Mesothelial cell of epicardium (in vitro differentiated cells): ENCODE measurements at regions not wholly inside any gene's neighbourhood (a gene's known extent, or its start where the extent isn't known, plus 50 kb on each side); places are given as distances from the start of the nearest gene placed in this dataset.

Experiments used
- DNase-seq, 2 experiments: peaks; one replicate each; pipeline ENCODE4 v3.0.0; 2021; ENCODE audit warnings: low spot score in 2 of 2; ENCODE audit not compliant: unreplicated experiment in 2 of 2
- H3K27ac Mint-ChIP-seq: 2 replicates; pipeline ENCODE4 v1.8.0; 2021; ENCODE audit warnings: mixed read lengths
- H3K27me3 Mint-ChIP-seq: 2 replicates; pipeline ENCODE4 v1.8.0; 2021; ENCODE audit warnings: low read depth, mixed read lengths
- H3K36me3 Mint-ChIP-seq: 2 replicates; pipeline ENCODE4 v1.8.0; 2021; ENCODE audit warnings: mixed read lengths
- H3K4me1 Mint-ChIP-seq: 2 replicates; pipeline ENCODE4 v1.8.0; 2021; ENCODE audit warnings: mixed read lengths
- H3K4me3 Mint-ChIP-seq: 2 replicates; pipeline ENCODE4 v1.8.0; 2021; ENCODE audit warnings: mild to moderate bottlenecking, moderate library complexity, mixed read lengths
- H3K9me3 Mint-ChIP-seq: 2 replicates; pipeline ENCODE4 v1.8.0; 2021; ENCODE audit warnings: mixed read lengths
- TF ChIP-seq, protein P1 (sequence below): fragments of 200-600 bp; sonication (generic); IDR thresholded peaks from one replicate; pipeline ENCODE4 v1.5.0; 2021; ENCODE audit warnings: antibody characterized with exemption; ENCODE audit not compliant: unreplicated experiment

DNA sequence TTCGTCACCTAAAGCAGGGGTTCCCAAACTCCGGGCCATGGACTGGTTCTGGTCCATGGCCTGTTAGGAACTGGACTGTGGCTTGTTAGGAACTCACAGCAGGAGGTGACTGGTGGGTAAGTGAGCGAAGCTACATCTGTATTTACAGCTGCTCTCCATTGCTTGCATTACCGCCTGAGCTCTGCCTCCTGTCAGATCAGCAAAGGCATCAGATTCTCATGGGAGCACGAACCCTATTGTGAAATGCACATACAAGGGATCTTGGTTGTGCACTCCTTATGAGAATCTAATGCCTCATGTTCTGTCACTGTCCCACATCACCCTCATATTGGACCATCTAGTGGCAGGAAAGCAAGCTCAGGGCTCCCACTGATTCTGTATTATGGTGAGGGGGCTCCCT lies 217.0 kb downstream of the ZFP36L2 start:
- TF ChIP-seq, protein P1, sequence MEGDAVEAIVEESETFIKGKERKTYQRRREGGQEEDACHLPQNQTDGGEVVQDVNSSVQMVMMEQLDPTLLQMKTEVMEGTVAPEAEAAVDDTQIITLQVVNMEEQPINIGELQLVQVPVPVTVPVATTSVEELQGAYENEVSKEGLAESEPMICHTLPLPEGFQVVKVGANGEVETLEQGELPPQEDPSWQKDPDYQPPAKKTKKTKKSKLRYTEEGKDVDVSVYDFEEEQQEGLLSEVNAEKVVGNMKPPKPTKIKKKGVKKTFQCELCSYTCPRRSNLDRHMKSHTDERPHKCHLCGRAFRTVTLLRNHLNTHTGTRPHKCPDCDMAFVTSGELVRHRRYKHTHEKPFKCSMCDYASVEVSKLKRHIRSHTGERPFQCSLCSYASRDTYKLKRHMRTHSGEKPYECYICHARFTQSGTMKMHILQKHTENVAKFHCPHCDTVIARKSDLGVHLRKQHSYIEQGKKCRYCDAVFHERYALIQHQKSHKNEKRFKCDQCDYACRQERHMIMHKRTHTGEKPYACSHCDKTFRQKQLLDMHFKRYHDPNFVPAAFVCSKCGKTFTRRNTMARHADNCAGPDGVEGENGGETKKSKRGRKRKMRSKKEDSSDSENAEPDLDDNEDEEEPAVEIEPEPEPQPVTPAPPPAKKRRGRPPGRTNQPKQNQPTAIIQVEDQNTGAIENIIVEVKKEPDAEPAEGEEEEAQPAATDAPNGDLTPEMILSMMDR = no peak
- Mint-ChIP-seq H3K9me3 (peaks cover 14% of the 10 kb centered on the region), H3K27ac (no peak overlapping the region), H3K4me1 (peaks cover 22% of the 10 kb centered on the region), H3K4me3 (no peak overlapping the region), H3K36me3 (no peaks in the 10 kb centered on the region), H3K27me3 (no peaks in the 10 kb centered on the region)
- DNase-seq = no peak

DNA sequence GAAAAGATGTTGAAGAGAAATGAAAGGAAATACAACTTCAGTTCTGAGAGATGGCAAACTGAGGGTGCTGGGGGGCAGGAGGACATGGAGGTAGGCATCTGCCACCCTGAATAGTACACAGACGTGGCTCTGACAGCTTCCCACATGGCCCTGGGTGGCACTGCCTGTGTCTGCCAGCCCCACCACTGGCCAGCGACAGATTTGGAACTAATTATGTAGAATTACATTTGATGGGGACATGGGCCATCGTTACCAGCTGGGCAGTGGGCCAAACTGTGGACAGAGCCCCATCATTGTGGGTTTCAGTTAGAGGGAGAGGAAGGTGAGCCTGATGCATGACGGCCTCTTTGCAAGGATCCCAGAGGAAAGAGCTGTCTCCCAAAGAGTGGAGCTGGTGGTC lies 216.0 kb upstream of the HAAO start:
- no peak overlapping the region for H3K27ac Mint-ChIP-seq
- DNase-seq = peak in 1 of 2 experiments; percentile 16
- TF ChIP-seq, protein P1 = no peak
- H3K9me3 Mint-ChIP-seq = peaks cover 14% of the 10 kb centered on the region
- no peaks in the 10 kb centered on the region for H3K27me3 Mint-ChIP-seq
- peaks cover 22% of the 10 kb centered on the region for H3K4me1 Mint-ChIP-seq
- H3K36me3 Mint-ChIP-seq = no peaks in the 10 kb centered on the region
- H3K4me3 Mint-ChIP-seq = no peak overlapping the region

DNA sequence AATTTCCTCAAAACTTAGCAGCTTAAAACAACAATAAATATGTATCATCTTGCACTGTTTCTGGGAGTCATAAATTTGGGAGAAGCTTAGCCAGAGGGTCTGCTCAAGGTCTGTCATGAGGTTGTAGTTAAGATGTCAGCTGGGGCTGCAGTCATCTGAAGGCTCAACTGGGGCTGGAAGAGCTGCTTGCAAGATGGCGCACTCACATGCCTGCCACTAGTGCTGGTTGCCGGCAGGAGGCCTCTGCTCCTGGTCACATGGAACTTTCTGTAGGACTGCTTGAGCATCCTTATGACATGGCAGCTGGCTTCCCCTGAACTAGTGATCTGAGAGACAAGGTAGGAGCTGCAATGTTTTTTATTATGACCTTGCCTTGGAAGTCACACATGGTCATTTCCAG lies 215.5 kb upstream of the HAAO start:
- H3K27ac Mint-ChIP-seq = no peak overlapping the region
- H3K4me1 Mint-ChIP-seq = peaks cover 22% of the 10 kb centered on the region
- no peaks in the 10 kb centered on the region for H3K36me3 Mint-ChIP-seq
- TF ChIP-seq, protein P1 = no peak
- DNase-seq = peak in 1 of 2 experiments; percentile 9
- peaks cover 14% of the 10 kb centered on the region for H3K9me3 Mint-ChIP-seq
- H3K27me3 Mint-ChIP-seq = no peaks in the 10 kb centered on the region
- no peak overlapping the region for H3K4me3 Mint-ChIP-seq

DNA sequence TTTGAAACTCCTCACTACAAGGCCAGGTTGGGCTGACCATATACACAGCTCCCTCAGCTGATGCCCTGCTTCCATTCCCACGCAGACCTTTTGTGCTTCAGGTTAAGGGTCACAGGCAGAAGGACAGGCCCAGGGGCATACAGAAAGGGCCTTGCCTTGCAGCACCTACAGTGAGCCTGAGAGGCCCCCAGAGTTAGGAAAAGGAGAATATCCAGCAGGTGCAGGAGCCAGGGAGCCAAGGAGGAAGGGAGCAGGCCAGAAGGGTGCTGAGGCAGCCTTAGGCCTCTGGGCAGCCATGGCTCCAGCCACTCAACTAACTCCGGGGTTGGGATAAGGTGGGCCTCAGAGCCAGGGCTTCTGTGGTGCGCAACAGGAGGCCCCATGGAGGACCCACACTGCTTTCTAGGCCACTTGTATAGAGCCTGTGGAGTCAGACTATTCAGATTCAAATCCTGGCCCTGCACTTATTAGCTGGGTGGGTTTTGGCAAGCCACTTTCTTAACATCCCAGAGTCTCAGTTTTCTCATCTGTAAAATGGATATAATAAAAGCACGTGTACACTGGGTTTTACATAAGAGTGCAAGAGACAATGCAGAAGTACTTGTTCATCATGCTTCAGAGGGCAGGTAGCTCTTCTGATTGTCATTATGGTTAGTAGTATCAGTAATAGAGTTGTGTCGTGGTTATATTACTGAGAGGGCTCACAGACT lies 214.6 kb upstream of the HAAO start:
- H3K36me3 Mint-ChIP-seq = no peaks in the 10 kb centered on the region

DNA sequence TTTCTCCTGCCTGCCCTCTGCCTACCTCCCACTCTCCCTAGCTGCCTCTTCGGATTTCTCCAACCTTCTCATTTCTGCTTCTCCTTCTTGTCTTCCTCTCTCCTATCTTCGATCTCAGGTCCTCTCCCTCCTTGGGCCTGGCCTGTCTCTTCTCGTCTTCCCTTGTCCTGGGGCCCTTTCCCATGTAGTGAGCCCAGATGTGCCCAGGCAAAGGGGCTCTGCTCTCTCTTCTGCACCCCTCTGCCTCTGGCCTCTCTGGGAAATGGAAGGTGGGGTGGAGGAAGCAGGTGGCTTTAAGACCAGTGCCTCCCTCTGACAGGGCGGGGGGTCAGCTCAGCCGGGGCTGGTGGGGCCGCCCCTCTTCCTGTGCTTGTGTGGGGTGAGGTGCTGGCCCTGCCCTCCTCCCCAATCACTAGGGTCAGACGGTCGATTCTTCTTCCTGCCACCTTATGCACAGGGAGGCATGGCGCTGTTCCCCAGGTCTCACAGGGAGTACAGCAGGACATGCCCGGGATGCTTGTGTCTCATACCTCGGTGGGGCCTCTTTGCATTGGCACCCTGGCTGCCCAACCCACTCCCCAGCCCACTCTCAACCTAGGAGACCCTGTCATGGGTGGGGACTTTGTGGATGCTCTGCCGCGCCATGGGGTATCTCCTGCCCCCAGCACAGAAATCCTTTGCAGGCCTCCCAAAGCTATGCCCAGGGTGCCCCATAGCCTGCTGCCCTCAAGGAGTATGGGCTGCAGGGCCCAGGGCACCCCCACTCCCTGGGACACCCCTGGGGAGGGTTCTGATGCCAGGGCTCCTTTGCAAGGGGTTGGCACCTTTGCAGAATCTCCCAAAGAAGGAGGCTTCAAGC lies 213.8 kb upstream of the HAAO start:
- TF ChIP-seq, protein P1 = no peak
- Mint-ChIP-seq H3K4me3 (no peak overlapping the region), H3K4me1 (peaks cover 22% of the 10 kb centered on the region), H3K36me3 (no peaks in the 10 kb centered on the region), H3K9me3 (peaks cover 14% of the 10 kb centered on the region), H3K27ac (peak overlapping the region; percentile 72), H3K27me3 (no peaks in the 10 kb centered on the region)
- peak in 1 of 2 experiments; percentile 34 for DNase-seq

More for the DNA sequence above, 214.6 kb upstream of the HAAO start:
- Mint-ChIP-seq H3K27ac (no peak overlapping the region), H3K4me3 (no peak overlapping the region), H3K27me3 (no peaks in the 10 kb centered on the region), H3K4me1 (peaks cover 22% of the 10 kb centered on the region), H3K9me3 (peaks cover 14% of the 10 kb centered on the region)
- DNase-seq = peak in 1 of 2 experiments; percentile 25
- TF ChIP-seq, protein P1 = no peak
